ENCODE measurements at regions not wholly inside any gene's neighbourhood (a gene's known extent, or its start where the extent isn't known, plus 50 kb on each side); places are given as distances from the start of the nearest gene placed in this dataset.
A peak's percentile ranks its signal among the peaks of the same experiment; 100 is the strongest.

- no peaks in the 10 kb centered on the region for H3F3A ChIP-seq (ENCODE audit: low read length, unreplicated experiment)
- DNase-seq: no peak
- no peaks in the 10 kb centered on the region for H3K9me2 ChIP-seq (replicated peaks; ENCODE audit: low read length)
- no peaks in the 10 kb centered on the region for H3K27me3 ChIP-seq (ENCODE audit: low read length)
- POLR2A ChIA-PET (ENCODE audit: unreplicated experiment): no interaction called here
- intact Hi-C loops (cut with micrococcal nuclease): no loop called here
- H3K27ac ChIP-seq (ENCODE audit: low read length): no peak overlapping the region
- H4K20me1 ChIP-seq (ENCODE audit: low read length): no peaks in the 10 kb centered on the region
- H2AFZ ChIP-seq (ENCODE audit: low read length): no peak overlapping the region
- no peak for ATAC-seq
- CTCF ChIA-PET: no interaction called here
- no peaks in the 10 kb centered on the region for H3K36me3 ChIP-seq (ENCODE audit: low read depth, low read length)
- no peak overlapping the region for H3K4me3 ChIP-seq (ENCODE audit: low read length)
- H3K9ac ChIP-seq (ENCODE audit: low read length): no peak overlapping the region
- peaks cover 5% of the 10 kb centered on the region for H3K9me3 ChIP-seq (ENCODE audit: low read length)
- H3K79me2 ChIP-seq (ENCODE audit: low read length): no peaks in the 10 kb centered on the region
- no TSS peak for BruUV-seq (replicated peaks)
- TF ChIP-seq EZH2phosphoT487 (IDR thresholded peaks at IDR 0.05; ENCODE audit: borderline replicate concordance, low read length) (no peak), CTCF (conservative IDR thresholded peaks at IDR 0.05; ENCODE audit: low read depth, low read length) (no peak), EZH2 (IDR thresholded peaks at IDR 0.05; ENCODE audit: low read length, unreplicated experiment) (no peak)
- no peak overlapping the region for H3K4me2 ChIP-seq (ENCODE audit: low read length)
- no peaks in the 10 kb centered on the region for H3K4me1 ChIP-seq (ENCODE audit: insufficient read depth, low read length)
Measured at GRCh38 chr20:60586269-60587050, 628.2 kb downstream of the CDH26 start.

- H4K20me1 ChIP-seq (ENCODE audit: low read length): no peaks in the 10 kb centered on the region
- H3K79me2 ChIP-seq (ENCODE audit: low read length): no peaks in the 10 kb centered on the region
- intact Hi-C loops (cut with micrococcal nuclease): no loop called here
- no peak overlapping the region for H3K27ac ChIP-seq (ENCODE audit: low read length)
- H2AFZ ChIP-seq (ENCODE audit: low read length): no peak overlapping the region
- POLR2A ChIA-PET (ENCODE audit: unreplicated experiment): no interaction called here
- H3K9me3 ChIP-seq (ENCODE audit: low read length): peaks cover 13% of the 10 kb centered on the region
- DNase-seq (no peak), ATAC-seq (no peak)
- H3K9me2 ChIP-seq (replicated peaks; ENCODE audit: low read length): no peaks in the 10 kb centered on the region
- no peak overlapping the region for H3K9ac ChIP-seq (ENCODE audit: low read length)
- no peak overlapping the region for H3K4me3 ChIP-seq (ENCODE audit: low read length)
- no peak for TF ChIP-seq CTCF (conservative IDR thresholded peaks at IDR 0.05; ENCODE audit: low read depth, low read length)
- no peak for TF ChIP-seq EZH2 (IDR thresholded peaks at IDR 0.05; ENCODE audit: low read length, unreplicated experiment)
- TF ChIP-seq EZH2phosphoT487 (IDR thresholded peaks at IDR 0.05; ENCODE audit: borderline replicate concordance, low read length): no peak
- H3K36me3 ChIP-seq (ENCODE audit: low read depth, low read length): no peaks in the 10 kb centered on the region
- CTCF ChIA-PET: no interaction called here
- no peaks in the 10 kb centered on the region for H3F3A ChIP-seq (ENCODE audit: low read length, unreplicated experiment)
- no peaks in the 10 kb centered on the region for H3K4me1 ChIP-seq (ENCODE audit: insufficient read depth, low read length)
- BruUV-seq (replicated peaks): no TSS peak
- no peaks in the 10 kb centered on the region for H3K27me3 ChIP-seq (ENCODE audit: low read length)
- H3K4me2 ChIP-seq (ENCODE audit: low read length): no peak overlapping the region
Measured at GRCh38 chr20:60587986-60588385, 629.8 kb downstream of the CDH26 start.

DNA sequence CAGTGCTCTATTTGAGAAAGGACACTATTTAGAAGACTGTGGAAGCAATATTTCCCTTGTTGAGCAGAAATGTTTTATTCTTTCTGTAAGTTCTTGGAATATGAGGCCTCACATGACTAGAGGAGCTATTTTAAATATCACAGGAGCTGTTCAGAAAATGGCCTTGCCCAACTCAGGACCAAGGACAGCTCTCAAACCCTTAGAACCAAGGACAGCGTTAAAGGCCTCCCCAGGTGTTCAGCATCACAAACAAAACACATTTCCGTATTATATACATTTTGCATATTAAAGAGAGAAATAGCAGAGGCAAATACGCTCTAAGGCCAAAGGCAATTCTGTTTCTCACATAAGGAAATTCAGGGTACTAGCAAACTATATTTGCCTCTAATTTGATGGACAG, 631.4 kb downstream of the CDH26 start:
- ChIA-PET POLR2A (ENCODE audit: unreplicated experiment) (no interaction called here), CTCF (no interaction called here)
- TF ChIP-seq EZH2 (IDR thresholded peaks at IDR 0.05; ENCODE audit: low read length, unreplicated experiment) (no peak), EZH2phosphoT487 (IDR thresholded peaks at IDR 0.05; ENCODE audit: borderline replicate concordance, low read length) (no peak), CTCF (conservative IDR thresholded peaks at IDR 0.05; ENCODE audit: low read depth, low read length) (no peak)
- Histone ChIP-seq H4K20me1 (ENCODE audit: low read length) (no peaks in the 10 kb centered on the region), H3K36me3 (ENCODE audit: low read depth, low read length) (no peaks in the 10 kb centered on the region), H3K9me2 (replicated peaks; ENCODE audit: low read length) (no peaks in the 10 kb centered on the region), H3K27me3 (ENCODE audit: low read length) (no peaks in the 10 kb centered on the region), H3K27ac (ENCODE audit: low read length) (no peak overlapping the region), H3K4me1 (ENCODE audit: insufficient read depth, low read length) (no peaks in the 10 kb centered on the region), H3K79me2 (ENCODE audit: low read length) (no peaks in the 10 kb centered on the region), H2AFZ (ENCODE audit: low read length) (no peak overlapping the region), H3K4me3 (ENCODE audit: low read length) (no peak overlapping the region), H3F3A (ENCODE audit: low read length, unreplicated experiment) (no peaks in the 10 kb centered on the region), H3K4me2 (ENCODE audit: low read length) (no peak overlapping the region), H3K9ac (ENCODE audit: low read length) (no peak overlapping the region), H3K9me3 (ENCODE audit: low read length) (peaks cover 9% of the 10 kb centered on the region; the same call in 1 of the 2 replicates)
- intact Hi-C loops (cut with micrococcal nuclease): no loop called here
- peak; percentile 3 for DNase-seq
- ATAC-seq: no peak
- no TSS peak for BruUV-seq (replicated peaks)
